ENCODE measurements at regions not wholly inside any gene's neighbourhood (a gene's known extent, or its start where the extent isn't known, plus 50 kb on each side); places are given as distances from the start of the nearest gene placed in this dataset.

GRCh38 chr16:85162478-85163277 is 50.4 kb upstream of the CIBAR2 start:
- DNase-seq = peak; percentile 84

- no peak for DNase-seq
These were observed 51.2 kb upstream of the CIBAR2 start for GRCh38 chr16:85163278-85164112.

- DNase-seq = no peak
These were observed 52.2 kb upstream of the CIBAR2 start for GRCh38 chr16:85164431-85164830.

GRCh38 chr16:85164838-85165516 is 52.7 kb upstream of the CIBAR2 start:
- no peak for DNase-seq

- DNase-seq = no peak
These were observed 53.5 kb upstream of the CIBAR2 start for GRCh38 chr16:85165781-85166180.

GRCh38 chr16:85166281-85166680 is 54.0 kb upstream of the CIBAR2 start:
- DNase-seq = no peak

GRCh38 chr16:85166699-85167588 is 54.7 kb upstream of the CIBAR2 start:
- DNase-seq = no peak

GRCh38 chr16:85167589-85168537 is 55.6 kb upstream of the CIBAR2 start:
- DNase-seq = no peak

GRCh38 chr16:85168732-85169256 is 56.5 kb upstream of the CIBAR2 start:
- DNase-seq = peak; percentile 71

GRCh38 chr16:85169333-85170065 is 57.2 kb upstream of the CIBAR2 start:
- no peak for DNase-seq

GRCh38 chr16:85170066-85170491 is 57.8 kb upstream of the CIBAR2 start:
- DNase-seq = no peak

GRCh38 chr16:85170590-85171003 is 58.3 kb upstream of the CIBAR2 start:
- DNase-seq = no peak

- DNase-seq = no peak
These were observed 58.9 kb upstream of the CIBAR2 start for GRCh38 chr16:85171004-85171758.

- no peak for DNase-seq
These were observed 59.6 kb upstream of the CIBAR2 start for GRCh38 chr16:85171759-85172454.

GRCh38 chr16:85172455-85173145 is 60.3 kb upstream of the CIBAR2 start:
- peak; percentile 64 for DNase-seq

GRCh38 chr16:85173146-85173980 is 61.1 kb upstream of the CIBAR2 start:
- DNase-seq = peak; percentile 69

Data from fibroblast of skin of scalp (primary cell).